GM21717 (cell line): ENCODE measurements at regions not wholly inside any gene's neighbourhood (a gene's known extent, or its start where the extent isn't known, plus 50 kb on each side); places are given as distances from the start of the nearest gene placed in this dataset.
"Not testable (repeated sequence)": the region's sequence is repeated elsewhere in the genome, so short reads cannot be mapped to it uniquely, and the experiment has no call there.

Experiments used
- ATAC-seq: cut with Tn5 transposase; IDR thresholded peaks from one replicate; pipeline ENCODE4 v1.9.1; 2021; ENCODE audit warnings: mild to moderate bottlenecking, moderate library complexity; ENCODE audit not compliant: unreplicated experiment

DNA sequence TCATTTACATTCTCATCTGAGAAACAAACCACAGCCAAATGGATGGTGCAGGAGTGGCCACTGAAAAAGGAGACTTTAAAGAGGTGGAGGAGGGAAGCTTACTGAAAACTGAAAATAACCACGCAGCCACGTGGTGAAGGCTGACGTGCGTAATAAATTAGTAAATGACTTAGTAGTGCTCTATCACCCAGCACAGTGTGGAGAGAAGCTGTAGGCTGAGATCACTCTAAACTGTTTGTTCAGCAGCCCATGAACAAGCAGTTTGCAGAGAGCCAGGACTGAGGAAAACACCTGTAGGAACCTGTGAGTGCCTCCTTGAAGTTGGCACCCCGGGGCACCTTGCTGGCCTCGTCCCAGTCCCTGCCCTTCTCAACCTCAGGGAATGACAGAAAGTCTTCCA lies 193.0 kb downstream of the TXNL1 start:
- no peak for ATAC-seq

GRCh38 chr18:56444201-56444600 lies 194.2 kb downstream of the TXNL1 start:
- no peak for ATAC-seq

DNA sequence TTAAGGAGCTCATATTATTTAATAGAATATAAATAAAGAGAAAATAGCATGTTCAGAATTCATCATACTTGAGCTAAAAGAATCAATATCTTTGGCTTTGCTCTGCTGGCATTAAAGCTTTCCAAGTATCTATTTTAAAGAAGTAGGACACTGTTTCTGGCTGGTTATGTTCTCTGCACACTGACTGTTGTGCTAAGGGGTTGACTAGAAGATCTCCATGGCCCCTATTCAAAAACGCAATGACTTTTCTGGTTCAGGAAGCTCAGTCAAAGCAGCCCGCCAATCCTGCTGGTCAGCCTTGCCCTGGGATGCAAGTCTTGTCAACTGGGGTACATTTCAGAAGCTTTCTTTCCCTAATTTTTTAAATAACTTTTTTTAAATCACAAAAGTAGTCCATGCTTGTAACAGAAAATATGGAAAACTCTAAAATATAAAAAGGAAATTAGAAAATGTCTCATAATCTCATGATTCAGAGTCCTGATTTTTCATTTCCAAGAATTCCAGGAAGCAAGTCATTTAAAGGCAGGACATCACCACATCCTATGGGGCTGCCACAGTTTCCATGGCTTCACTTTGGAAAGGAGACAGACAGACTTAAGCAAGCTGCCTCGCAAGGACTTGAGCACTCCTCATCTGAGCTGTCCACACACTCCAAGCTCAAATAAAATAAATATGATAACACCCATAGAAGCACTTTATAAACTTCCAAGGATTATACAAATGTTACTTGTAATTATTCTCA lies 195.1 kb downstream of the TXNL1 start:
- ATAC-seq = no peak

DNA sequence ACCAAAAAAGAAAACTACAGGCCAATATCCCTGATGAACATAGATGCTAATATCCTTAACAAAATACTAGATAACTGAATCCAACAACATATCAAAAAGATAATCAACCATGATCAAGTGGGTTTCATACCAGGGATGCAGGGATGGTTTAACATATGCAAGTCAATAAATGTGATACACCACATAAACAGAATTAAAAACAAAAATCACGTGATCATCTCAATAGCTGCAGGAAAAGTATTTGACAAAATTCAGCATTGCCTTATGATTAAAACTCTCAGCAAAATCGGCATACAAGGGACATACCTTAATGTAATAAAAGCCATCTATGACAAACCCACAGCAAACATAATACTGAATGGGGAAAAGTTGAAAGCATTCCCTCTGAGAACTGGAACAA lies 199.9 kb downstream of the TXNL1 start:
- not testable (repeated sequence) for ATAC-seq

- no peak for ATAC-seq
Observed at GRCh38 chr18:56436651-56437050, 201.7 kb downstream of the TXNL1 start.

DNA sequence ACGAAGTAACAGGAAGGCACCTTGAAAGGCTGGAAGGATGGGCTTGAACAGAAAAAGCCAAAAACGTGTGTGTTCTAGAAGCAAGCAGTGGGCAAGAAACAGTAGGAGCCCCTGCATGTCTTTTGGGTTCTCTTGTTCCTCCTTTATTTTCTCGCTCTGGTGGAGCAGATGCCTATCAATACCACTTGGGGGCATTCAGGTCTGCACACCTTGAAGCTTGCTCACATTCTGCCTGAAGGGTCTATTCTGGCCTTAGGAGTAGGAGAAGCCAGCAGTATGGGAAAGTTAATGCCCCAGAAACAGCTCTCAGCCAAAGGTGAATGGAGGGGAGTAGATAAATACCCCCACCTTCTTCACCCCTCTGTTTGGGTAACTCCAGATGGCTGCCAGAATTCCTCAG lies 204.5 kb downstream of the TXNL1 start:
- no peak for ATAC-seq

DNA sequence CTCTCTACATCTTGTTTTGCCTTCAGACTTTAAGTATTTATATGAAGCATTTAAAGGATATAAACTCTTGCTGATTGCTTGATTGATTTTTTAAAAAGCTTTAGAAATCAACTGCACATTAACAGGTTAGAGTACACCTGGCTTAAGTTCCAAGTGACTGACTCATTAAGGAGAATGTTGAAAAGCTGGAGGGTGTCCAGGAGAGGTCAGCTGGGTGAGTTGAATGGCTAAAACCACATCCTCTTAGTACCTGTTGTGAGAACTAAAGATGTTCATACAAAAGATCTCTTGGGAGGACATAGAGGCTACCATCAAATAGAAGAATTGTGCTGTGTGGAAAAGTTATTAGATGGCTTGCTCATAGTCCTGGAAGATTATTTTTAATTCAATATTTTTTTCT lies 206.8 kb downstream of the TXNL1 start:
- ATAC-seq = no peak

DNA sequence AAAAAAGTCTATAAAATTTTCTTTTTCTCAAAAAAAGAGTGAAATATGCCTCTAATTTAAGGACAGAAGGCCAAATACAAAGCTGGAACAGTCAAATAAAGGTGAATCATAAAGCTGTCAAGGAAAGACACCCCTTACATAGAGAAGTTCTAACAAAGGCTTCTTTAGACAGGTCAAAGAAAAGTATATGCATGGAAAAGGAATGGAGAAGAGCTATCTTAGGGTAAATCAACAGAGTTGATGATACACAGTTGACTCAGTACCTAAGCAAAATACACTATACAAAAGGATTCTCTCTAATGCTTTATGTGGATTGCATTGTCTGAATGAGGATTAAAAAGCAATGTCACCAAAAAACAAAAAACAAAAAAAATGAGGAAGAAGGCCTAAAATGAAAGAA lies 214.8 kb downstream of the TXNL1 start:
- no peak for ATAC-seq

GRCh38 chr18:56421647-56422046 lies 216.7 kb downstream of the TXNL1 start:
- no peak for ATAC-seq

- ATAC-seq = not testable (repeated sequence)
Observed at GRCh38 chr18:56420868-56421267, 217.5 kb downstream of the TXNL1 start.

DNA sequence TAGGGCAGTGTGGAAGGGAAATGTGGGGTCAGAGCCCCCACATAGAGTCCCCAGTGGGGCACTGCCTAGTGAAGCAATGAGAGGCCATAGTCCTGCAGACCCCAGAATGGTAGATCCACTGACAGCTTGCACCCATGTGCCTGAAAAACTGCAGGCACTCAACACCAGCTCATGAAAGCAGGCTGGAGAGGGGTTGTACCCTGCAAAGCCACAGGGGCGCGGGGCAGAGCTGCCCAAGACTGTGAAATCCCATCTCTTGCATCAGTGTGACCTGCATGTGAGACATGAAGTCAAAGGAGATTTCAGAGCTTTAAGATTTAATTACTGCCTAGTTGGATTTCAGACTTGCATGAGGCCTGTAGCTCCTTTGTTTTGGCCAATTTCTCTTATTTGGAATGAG lies 224.0 kb downstream of the TXNL1 start:
- no peak for ATAC-seq

GRCh38 chr18:56413862-56414261 lies 224.5 kb downstream of the TXNL1 start:
- no peak for ATAC-seq

GRCh38 chr18:56412951-56413350 lies 225.4 kb downstream of the TXNL1 start:
- ATAC-seq = no peak

DNA sequence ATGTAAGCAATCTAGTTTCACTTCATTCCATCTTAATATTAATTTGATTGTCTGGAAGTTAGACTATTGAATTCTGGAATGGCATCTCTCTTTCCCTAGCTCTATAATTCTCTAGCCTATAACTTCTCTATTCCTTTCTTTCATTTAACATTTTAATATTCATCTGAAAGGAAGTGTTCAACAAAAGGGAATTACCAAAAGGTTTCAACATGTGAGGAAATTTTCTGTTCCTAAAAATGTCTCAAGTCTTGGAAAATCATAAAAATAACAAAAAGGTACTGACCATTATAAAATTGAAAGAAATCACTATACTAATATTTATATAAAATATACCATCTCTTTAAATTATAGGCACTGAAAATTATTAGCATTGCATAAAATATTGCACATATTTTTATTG lies 228.7 kb downstream of the TXNL1 start:
- no peak for ATAC-seq

DNA sequence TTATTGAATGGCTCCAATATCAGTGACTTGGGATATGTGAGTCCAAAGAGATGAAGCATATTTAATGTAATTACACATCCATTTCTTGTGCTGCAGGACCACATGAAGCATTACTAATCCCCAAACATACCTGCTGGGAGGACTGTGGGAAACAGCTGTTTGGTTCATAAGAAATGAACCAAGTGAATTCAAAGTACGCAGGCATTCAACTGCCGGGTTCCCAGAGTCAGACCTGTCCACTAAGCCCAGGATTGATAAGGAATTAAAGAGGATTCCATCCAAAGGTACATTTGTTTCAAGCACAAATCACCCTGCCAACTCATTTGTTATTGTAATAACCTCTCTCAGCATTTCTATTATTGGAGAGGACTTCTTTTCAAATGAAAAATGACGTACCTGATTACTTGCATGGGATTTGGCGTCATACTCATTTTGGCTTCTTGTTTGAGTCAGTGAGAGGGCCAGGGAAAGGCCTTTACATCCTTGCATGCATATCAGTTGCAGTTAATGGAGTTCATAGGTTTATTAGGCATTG lies 230.7 kb downstream of the TXNL1 start:
- no peak for ATAC-seq

GRCh38 chr18:56402872-56403516 lies 235.4 kb downstream of the TXNL1 start:
- ATAC-seq = no peak

GRCh38 chr18:56393870-56394269 lies 244.5 kb downstream of the TXNL1 start:
- ATAC-seq = no peak

GRCh38 chr18:56391931-56392590 lies 246.3 kb downstream of the TXNL1 start:
- no peak for ATAC-seq

GRCh38 chr18:56390626-56391025 lies 247.8 kb downstream of the TXNL1 start:
- ATAC-seq = no peak

- ATAC-seq = no peak
Observed at GRCh38 chr18:56389190-56389589, 249.2 kb downstream of the TXNL1 start.

GRCh38 chr18:56388571-56388970 lies 249.8 kb downstream of the TXNL1 start:
- ATAC-seq = no peak

DNA sequence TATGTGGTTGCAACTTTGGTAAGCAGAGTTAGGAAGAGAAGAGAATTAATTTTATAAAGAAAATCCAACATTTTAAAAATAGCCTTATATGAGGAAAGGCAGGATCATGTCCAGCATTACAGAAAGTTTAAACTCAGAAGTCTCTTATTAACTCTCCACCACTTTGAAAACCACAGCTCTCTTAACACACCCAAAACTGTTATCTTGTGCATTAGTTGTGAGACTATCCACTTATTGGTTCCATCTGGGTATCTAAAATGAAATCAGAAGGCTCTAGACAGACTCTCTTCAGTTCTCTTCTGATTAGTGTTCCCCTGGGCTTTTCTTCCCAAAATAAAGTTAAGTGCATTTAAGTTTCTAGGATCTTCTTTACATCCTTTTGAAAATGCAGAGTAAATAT lies 251.5 kb downstream of the TXNL1 start:
- no peak for ATAC-seq
